HG02642 (cell line): ENCODE measurements at regions not wholly inside any gene's neighbourhood (a gene's known extent, or its start where the extent isn't known, plus 50 kb on each side); places are given as distances from the start of the nearest gene placed in this dataset.
A peak's percentile ranks its signal among the peaks of the same experiment; 100 is the strongest.

Experiments used
- ATAC-seq: cut with Tn5 transposase; IDR thresholded peaks from one replicate; pipeline ENCODE4 v1.9.1; 2021; ENCODE audit warnings: mild to moderate bottlenecking; ENCODE audit not compliant: unreplicated experiment, poor library complexity

GRCh38 chr14:65794674-65795279, 382.2 kb downstream of the FUT8 start:
- no peak for ATAC-seq

DNA sequence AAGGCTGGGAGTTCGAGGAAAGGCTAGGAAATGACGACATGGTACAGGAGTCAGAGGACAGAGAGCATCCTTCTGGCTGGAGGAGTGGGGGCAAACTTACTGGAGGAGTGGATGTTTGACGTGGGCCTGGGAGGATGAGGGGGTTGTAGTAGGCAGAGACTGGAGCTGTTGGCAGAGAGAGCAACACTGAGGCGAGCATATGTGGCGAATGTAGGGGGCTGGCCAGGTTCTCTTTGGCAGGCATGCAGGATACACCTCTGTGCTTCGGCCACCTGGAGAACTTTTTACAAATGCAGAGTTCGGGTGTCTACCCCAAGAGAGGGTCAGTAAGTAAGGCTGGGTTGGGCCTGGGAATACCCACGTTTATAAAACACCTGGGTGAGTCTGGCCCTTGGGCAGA, 385.7 kb downstream of the FUT8 start:
- ATAC-seq, result no peak

DNA sequence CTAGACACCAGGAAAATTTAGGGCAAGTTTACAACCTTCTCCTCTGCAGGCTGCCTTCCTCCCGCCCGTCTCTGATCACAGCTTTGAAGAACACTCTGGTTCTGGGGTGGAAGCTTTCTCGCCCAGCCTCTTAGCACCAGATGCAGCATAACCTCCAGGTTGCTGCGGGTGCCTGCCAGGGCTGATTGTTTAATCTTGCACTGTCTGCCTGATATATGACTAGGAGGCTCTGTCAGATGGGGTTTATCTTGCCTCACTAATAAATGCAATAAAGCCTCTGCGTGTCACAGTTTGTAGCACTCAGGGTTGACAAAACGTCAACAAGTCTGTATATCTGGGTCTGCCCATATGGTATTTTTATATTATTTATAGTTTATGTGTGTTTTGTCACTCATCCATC, 388.2 kb downstream of the FUT8 start:
- no peak for ATAC-seq

DNA sequence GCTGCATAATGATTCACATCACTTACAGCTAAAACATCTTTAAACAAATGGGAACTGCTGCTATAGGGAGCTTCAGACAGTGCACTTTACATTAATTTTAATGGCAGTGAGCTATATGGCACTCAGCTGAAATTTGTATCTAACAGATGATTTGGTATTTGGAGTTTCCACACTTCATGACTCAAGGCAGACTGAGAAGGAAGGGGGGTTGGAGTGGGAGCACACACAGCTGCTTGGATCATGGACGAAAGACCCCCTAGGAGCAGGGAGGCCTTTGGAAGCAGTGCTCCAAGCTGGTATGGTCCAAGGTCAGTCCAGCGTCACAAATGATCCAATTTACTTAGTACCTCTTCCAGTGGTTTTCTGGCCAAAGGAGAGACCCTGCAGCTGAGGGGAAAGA, 389.7 kb downstream of the FUT8 start:
- no peak for ATAC-seq

DNA sequence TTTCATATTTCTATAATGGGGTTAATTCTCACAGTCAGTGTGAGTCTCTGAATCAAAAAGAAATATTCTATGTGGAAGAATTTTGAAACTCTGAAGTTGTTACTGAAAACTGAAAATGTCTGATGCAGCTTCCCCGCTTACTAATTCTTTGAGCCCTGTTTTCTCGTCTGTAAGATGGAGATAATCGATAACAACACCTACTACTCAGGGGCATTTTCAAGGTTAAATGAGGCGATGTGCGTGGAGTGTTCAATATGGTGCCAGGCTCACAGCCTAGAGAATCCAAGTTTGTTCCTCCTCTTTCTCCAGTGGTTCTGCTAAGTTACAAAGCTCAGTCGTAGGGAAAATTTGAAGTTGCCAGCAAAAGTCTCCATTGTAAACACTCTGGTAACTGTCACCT, 391.4 kb downstream of the FUT8 start:
- ATAC-seq, result no peak

DNA sequence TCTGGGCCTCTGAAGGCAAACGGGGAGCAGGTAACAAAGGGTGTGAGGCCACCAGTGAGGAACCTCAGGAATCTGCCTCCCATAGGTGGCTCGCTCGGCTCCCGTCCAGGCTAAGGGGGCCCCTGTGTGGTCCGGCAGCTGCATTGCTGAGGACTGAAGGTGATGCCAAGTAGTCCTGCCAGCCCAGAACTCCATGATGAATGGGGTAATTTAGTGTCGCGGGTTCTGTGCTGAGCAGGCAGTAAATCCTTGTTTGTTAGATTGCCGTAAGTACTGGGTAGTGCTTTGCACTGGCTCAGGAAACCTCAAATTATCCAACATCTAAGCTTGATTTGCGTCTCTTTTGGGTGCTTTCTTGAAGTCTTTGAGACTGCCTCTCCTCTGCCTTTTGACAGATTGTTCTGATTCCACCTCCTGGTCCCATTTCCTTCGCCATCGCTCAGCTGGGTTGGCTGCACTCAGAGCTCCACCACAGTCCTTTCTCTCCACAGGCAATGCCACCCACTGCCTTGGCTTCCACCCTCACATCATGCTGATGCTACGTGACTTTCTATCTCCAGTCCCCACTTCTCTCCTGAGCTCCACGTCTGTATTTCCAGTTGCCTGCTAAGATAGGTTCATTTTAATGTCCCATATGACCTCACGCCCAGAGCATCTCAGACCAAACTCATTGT, 392.0 kb downstream of the FUT8 start:
- ATAC-seq, result no peak

- ATAC-seq, result no peak
Observed at GRCh38 chr14:65805113-65805473, 392.6 kb downstream of the FUT8 start.

GRCh38 chr14:65808390-65808789, 395.9 kb downstream of the FUT8 start:
- no peak for ATAC-seq

DNA sequence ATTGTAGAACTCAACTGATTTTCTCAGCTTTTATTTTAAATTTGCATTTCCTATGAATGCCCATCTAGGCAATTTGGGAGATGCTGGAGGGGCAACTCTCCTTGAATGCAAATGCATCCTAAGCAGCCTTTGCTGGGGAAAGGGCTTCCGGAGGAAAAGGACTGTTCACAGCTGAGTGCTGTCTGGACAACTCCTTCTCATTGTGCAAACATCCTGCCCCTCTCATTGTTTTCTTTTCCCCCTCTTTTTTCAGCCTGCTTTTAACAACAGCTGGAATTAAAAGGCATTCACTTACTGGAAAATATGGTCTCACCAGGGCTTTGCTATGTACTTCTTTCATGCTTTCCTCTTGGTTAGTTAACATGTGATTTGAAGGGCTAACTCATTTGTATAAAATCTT, 397.8 kb downstream of the FUT8 start:
- ATAC-seq, result no peak

DNA sequence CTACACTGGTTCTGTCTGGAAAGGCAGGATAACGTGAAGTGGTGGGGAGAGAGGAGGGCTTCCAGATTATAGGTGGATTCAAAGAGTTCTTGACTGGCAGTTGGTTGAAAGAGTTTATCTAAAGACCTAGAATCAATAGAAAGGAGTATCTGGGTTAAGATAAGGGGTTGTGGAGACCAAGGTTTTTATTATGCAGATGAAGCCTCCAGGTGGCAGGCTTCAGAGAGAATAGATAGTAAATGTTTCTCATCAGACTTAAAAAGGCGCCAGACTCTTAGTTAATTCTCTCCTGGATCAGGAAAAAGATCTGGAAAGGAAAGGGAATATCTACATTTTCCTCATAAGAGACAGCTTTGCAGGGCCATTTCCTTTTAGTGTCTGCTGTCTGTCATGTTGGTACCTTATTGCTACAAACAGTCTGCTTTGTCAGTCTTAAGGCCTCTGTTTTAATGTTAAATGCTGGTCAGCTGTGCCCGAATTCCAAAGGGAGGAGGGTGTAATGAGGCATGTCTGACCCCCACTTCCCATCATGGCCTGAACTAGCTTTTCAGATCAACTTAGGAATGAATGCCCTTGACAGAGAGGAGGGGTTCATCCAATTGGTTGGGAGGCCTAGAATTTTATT, 401.3 kb downstream of the FUT8 start:
- ATAC-seq, result no peak

DNA sequence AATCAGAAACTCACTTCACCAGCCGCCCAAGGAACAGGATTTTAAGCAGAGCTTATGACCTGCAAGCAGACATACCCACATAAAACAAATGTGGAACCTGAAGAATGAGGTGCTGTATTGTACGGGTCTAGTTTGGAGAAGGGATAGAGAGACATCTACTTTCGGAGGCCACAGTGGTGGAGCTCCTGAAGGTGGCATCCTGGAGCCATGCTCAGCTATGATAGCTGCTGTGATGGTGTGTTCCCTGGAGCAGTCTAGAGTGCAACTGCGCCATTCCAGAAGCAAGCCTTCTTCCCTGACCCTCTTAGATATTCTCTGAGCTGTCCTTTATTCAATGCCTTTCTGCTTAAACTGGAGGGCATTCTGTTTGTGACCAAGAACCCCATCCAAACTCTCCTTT, 402.6 kb downstream of the FUT8 start:
- ATAC-seq, result no peak

- no peak for ATAC-seq
Observed at GRCh38 chr14:65817011-65817410, 404.5 kb downstream of the FUT8 start.

DNA sequence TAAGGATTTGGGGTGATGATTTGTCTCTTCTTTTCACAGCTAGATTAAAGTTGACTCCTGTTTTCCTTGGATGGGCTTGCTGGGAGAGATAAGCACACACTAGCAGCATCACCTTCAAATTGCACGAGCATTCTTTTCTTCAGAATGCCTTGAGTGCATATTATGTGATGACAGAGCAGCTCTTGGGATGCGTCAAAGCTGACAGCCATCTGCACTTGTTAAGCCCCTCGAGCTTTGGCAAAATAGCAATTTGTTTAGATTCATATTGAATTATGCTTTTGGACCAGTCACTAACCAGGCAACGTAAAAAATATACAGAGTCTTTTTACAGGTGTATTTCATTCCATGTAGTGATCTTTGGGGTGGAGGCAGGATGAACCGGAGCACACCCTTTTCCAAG, 407.0 kb downstream of the FUT8 start:
- no peak for ATAC-seq

GRCh38 chr14:65821224-65821753, 408.8 kb downstream of the FUT8 start:
- ATAC-seq, result no peak

DNA sequence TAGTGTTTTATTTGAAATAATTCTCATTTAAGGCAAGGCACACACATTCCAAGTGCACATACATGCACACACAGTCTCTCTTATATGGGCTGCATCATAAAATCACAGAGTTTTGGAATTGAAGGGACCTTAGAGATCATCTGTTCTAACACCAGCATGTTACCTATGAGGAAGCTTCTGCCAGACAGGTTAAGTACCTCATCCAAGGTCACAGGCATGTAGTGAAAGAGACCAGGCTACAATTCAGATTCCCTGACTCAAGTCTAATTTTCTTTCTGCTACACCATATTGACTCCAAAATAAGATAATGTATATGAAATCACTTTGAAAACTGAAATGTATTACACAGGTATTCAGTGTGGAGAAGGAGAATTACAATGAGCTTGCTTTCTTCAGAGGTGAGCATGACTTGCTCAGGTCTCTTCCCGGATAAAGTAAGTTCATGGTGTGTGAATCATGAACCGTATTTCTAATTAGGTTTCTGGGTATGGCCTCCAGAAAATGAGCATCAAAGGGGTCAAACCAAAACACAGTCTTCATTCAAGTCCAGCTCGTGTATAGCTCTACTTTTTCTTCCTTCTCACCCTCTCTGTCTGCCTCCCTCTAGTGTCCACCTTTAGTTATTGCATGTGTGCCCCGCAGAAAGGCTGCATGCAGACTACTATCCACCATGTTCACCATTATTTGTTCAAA, 411.9 kb downstream of the FUT8 start:
- ATAC-seq, result peak; percentile 64

- no peak for ATAC-seq
Observed at GRCh38 chr14:65824978-65825299, 412.4 kb downstream of the FUT8 start.

GRCh38 chr14:65826946-65827345, 414.4 kb downstream of the FUT8 start:
- ATAC-seq, result no peak

DNA sequence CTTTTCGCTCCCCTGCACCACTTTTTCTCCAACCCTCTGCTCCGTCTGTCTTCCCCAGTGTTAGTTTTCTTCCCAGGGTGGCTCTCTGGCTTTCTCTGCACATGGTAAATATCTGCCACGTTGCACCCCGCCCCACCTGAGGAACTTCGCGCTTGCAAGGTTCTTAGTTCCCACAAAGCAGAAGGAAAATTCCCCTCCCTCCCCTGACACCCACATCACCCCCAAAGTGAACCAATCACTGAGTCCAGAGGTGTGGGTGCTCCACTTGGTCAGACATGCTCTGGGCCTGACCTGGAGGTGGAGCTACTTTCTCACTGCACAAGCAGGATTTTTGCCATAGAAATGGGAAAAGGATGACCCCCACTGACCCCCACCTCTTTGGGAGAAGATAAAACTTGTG, 415.0 kb downstream of the FUT8 start:
- no peak for ATAC-seq

DNA sequence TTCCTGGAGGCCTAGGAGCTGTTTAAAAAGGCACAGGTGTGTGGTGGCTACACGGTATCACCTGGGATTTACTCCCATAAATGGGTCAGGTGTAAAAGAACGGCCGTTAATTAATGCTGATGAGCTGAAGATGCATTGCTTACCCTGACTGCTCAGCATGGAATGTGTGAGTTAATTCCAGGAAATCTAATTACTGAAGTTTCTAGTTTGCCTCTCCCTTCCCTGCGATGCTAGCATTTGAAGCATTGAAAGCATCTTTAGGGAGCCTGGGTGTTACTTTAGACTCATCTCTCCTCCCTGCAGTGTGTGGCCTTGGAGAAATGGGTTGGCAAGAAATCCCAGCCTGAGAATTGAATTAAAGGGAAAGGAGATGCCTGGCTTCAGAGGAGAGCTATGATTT, 415.9 kb downstream of the FUT8 start:
- no peak for ATAC-seq

- no peak for ATAC-seq
Observed at GRCh38 chr14:65832431-65833266, 420.1 kb downstream of the FUT8 start.
